Uterus (tissue), 2 donors: ENCODE measurements at regions not wholly inside any gene's neighbourhood (a gene's known extent, or its start where the extent isn't known, plus 50 kb on each side); places are given as distances from the start of the nearest gene placed in this dataset.

ENCODE experiments used
- POLR2A ChIP-seq, 2 donors: fragments of 450-650 bp; IDR thresholded peaks; one replicate each; pipeline ENCODE4 v1.6.1; 2016; ENCODE audit warnings: antibody characterized with exemption in 2 of 2, mild to moderate bottlenecking in 1 of 2, moderate library complexity in 1 of 2
- TF ChIP-seq, protein P1 (sequence below), 4 experiments: fragments of 200-600 bp in 2 of 4; fragments of 450-650 bp in 2 of 4; sonication (generic) in 2 of 4; IDR thresholded peaks; one replicate each; pipeline ENCODE4 v1.5.1; 2016 to 2019; ENCODE audit warnings: antibody characterized with exemption in 4 of 4, mild to moderate bottlenecking in 2 of 4, moderate library complexity in 1 of 4

DNA sequence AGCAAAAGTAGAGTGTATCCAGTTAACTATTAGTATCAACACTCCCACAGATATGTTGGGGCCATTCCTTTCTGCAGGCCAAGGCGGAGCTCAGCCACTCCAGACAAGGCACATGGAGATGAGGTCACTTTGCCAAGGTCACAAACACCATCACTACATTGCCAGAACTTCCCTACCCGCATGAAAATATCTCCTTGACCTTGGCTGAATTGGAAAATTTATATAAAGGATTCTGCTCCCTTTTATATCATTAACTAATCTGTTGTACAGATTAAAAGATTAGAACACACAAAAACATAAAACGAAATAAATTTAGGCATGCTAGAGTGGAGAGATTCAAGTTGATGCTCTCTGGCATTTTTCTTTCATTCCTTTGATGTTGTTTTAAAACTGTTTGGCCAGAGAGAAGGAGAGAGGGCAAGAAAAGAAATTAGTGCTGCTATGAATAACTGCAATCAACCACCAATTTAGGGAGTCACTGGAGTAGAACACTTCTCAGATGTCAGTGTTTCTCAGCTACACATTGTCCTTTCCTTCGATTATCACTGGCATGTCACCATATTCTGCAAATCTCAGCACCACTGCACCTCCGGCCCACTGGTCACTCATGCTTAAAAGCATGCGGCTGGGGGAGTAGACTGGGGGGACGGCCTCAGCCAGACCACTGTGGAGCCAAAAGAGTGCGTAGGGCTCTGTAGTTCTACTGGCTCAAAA, 78.7 kb upstream of the ATP1B1 start:
- no peak for TF ChIP-seq POLR2A (IDR thresholded peaks at IDR 0.05)
- TF ChIP-seq, protein P1, sequence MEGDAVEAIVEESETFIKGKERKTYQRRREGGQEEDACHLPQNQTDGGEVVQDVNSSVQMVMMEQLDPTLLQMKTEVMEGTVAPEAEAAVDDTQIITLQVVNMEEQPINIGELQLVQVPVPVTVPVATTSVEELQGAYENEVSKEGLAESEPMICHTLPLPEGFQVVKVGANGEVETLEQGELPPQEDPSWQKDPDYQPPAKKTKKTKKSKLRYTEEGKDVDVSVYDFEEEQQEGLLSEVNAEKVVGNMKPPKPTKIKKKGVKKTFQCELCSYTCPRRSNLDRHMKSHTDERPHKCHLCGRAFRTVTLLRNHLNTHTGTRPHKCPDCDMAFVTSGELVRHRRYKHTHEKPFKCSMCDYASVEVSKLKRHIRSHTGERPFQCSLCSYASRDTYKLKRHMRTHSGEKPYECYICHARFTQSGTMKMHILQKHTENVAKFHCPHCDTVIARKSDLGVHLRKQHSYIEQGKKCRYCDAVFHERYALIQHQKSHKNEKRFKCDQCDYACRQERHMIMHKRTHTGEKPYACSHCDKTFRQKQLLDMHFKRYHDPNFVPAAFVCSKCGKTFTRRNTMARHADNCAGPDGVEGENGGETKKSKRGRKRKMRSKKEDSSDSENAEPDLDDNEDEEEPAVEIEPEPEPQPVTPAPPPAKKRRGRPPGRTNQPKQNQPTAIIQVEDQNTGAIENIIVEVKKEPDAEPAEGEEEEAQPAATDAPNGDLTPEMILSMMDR (IDR thresholded peaks at IDR 0.05): no peak
